ENCODE measurements at regions not wholly inside any gene's neighbourhood (a gene's known extent, or its start where the extent isn't known, plus 50 kb on each side); places are given as distances from the start of the nearest gene placed in this dataset.

GRCh38 chr2:149724091-149724490 lies 136.5 kb upstream of the MMADHC start:
- DNase-seq (ENCODE audit: low read depth in 2 of 2), result no peak
- TF ChIP-seq CTCF (IDR thresholded peaks at IDR 0.05; ENCODE audit: low read depth, low read length), result no peak

GRCh38 chr2:149720615-149721014 lies 133.0 kb upstream of the MMADHC start:
- H3K4me3 ChIP-seq (replicated peaks in 1 of 2; ENCODE audit: low read depth in 2 of 2, low read length in 2 of 2), result no peak overlapping the region
- TF ChIP-seq CTCF (IDR thresholded peaks at IDR 0.05; ENCODE audit: low read depth, low read length), result no peak
- peak in 1 of 2 donors; percentile 58 for DNase-seq (ENCODE audit: low read depth in 2 of 2)

More at GRCh38 chr2:149724091-149724490, 136.5 kb upstream of the MMADHC start:
- H3K4me3 ChIP-seq (replicated peaks in 1 of 2; ENCODE audit: low read depth in 2 of 2, low read length in 2 of 2), result no peak overlapping the region

- TF ChIP-seq CTCF (IDR thresholded peaks at IDR 0.05; ENCODE audit: low read depth, low read length), result no peak
- no peak overlapping the region for H3K4me3 ChIP-seq (replicated peaks in 1 of 2; ENCODE audit: low read depth in 2 of 2, low read length in 2 of 2)
- no peak for DNase-seq (ENCODE audit: low read depth in 2 of 2)
Measured at GRCh38 chr2:149719695-149720094, 132.1 kb upstream of the MMADHC start.

- no peak overlapping the region for H3K4me3 ChIP-seq (replicated peaks in 1 of 2; ENCODE audit: low read depth in 2 of 2, low read length in 2 of 2)
- TF ChIP-seq CTCF (IDR thresholded peaks at IDR 0.05; ENCODE audit: low read depth, low read length), result no peak
- no peak for DNase-seq (ENCODE audit: low read depth in 2 of 2)
Measured at GRCh38 chr2:149716687-149717086, 129.1 kb upstream of the MMADHC start.

- TF ChIP-seq CTCF (IDR thresholded peaks at IDR 0.05; ENCODE audit: low read depth, low read length), result no peak
- no peak overlapping the region for H3K4me3 ChIP-seq (replicated peaks in 1 of 2; ENCODE audit: low read depth in 2 of 2, low read length in 2 of 2)
- DNase-seq (ENCODE audit: low read depth in 2 of 2), result no peak
Measured at GRCh38 chr2:149715894-149716293, 128.3 kb upstream of the MMADHC start.

GRCh38 chr2:149715005-149715592 lies 127.5 kb upstream of the MMADHC start:
- peak; percentile 75 to 78 for DNase-seq (ENCODE audit: low read depth in 2 of 2)
- no peak overlapping the region for H3K4me3 ChIP-seq (replicated peaks in 1 of 2; ENCODE audit: low read depth in 2 of 2, low read length in 2 of 2)
- peak; percentile 80 for TF ChIP-seq CTCF (IDR thresholded peaks at IDR 0.05; ENCODE audit: low read depth, low read length)

Measured in cardiac fibroblast (primary cell).